NCI-H1694 treated with DMSO at 0.1 percent for 48 hours (cell line): ENCODE measurements at regions not wholly inside any gene's neighbourhood (a gene's known extent, or its start where the extent isn't known, plus 50 kb on each side); places are given as distances from the start of the nearest gene placed in this dataset.
"Not testable (repeated sequence)": the region's sequence is repeated elsewhere in the genome, so short reads cannot be mapped to it uniquely, and the experiment has no call there.

Experiments
- DNase-seq: peaks from one replicate; lab custom pipeline; 2025; lab: John Stamatoyannopoulos, UW

DNA sequence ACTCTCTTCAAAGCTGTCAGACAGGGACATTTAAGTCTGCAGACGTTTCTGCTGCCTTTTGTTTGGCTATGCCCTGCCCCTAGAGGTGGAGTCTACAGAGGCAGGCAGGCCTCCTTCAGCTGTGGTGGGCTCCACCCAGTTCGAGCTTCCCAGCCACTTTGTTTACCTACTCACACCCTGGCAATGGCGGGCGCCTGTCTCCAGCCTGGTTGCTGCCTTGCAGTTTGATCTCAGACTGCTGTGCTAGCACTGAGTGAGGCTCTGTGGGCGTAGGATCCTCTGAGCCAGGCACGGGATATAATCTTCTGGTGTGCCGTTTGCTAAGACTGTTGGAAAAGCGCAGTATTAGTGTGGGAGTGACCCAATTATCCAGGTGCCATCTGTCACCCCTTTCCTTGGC, 499.8 kb upstream of the IZUMO3 start:
- DNase-seq = not testable (repeated sequence)

DNA sequence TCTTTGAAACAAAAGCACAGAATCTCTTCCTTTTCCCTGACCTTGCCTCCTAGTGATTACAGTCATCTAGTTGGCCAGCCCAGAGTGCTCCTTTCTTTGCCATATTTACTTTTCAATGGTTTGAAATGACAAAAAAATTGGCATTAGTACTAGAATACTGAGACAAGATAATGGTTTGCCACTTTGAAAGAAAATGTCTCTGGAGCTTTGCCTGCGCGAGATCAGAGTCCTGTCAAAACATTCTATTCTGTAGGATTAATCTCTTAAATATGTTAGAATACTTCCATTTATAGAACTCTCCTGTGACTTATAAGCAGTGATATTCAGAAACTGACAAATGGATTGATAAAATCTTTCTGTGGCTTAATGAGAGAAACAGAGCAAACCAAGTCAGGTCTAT, 484.0 kb upstream of the IZUMO3 start:
- DNase-seq = no peak

DNA sequence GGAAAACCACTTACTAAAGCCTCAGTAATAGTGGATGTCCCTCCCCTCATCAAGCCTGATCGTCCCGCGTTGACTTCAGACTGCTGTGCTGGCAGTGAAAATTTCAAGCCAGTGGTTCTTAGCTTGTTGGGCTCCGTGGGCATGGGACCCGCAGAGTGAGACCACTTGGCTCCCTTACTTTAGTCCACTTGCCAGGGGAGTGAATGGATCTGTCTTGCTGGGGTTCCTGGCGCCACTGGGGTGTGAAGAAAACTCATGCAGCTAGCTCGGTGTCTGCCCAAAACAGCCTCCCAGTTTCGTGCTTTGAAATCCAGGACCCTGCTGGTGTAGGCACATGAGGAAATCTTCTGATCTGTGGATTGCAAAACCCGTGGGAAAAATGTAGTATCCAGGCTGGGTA, 480.0 kb upstream of the IZUMO3 start:
- DNase-seq = no peak

DNA sequence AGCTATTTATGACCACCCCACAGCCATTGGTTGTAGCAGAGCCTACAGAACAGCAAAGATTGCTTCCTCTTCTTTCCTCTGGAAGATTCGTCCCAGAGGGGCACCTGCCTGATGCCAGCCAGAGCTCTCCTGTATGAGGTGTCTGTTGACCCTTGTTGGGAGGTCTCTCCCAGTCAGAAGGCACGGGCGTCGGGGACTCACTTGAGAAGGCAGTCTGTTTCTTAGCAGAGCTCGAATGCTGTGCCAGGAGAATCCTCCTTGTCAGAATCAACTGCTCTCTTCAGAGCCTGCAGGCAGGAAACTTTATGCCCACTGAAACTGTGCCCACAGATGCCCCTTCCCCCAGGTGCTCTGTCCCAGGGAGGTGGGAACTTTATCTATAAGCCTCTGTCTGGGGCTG, 479.5 kb upstream of the IZUMO3 start:
- DNase-seq = no peak

DNA sequence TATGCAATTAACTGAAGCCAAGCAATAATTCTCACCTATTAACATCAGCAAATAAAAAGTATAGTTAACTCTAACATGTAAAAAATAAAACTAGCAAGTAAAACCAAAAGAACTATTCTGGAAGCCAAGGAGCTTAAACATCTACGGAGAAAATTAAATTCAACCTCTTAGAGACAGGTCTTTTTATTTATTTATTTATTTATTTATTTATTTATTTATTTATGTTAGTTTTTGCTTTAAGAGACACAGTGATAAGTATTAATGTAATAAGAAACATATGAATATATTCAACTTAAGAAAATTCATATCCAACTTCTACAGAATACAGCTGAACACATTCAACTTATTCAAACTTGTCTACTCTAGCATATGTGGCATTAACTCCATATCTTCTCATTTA, 472.1 kb upstream of the IZUMO3 start:
- no peak for DNase-seq

DNA sequence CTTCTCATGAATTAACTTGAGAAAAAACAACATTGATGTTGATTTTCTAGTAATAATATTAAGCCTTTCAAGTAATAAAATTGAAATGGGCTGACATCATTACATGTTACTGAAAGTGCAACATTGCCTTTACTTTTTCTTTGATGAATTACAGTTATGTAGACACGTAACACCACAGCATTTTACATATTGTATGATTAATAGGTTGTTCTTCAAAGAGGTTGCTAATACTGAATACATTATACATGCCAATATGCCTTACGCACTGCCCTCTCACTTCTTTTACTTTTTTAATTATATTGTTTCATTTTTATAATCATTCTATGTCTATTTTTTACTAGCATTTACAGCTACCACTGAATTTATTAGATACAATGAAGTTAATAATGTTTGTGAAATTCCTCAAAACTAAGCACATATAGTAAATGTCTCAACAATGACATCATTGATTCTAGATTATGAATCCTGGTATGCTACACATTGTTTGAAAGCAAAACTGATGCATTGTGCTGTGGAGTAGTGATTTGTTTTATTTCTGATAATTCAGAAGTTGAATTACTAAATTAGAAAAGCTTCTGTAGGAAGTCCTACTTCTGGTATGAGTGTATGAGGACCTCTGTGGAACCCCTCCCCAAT, 464.4 kb upstream of the IZUMO3 start:
- no peak for DNase-seq

DNA sequence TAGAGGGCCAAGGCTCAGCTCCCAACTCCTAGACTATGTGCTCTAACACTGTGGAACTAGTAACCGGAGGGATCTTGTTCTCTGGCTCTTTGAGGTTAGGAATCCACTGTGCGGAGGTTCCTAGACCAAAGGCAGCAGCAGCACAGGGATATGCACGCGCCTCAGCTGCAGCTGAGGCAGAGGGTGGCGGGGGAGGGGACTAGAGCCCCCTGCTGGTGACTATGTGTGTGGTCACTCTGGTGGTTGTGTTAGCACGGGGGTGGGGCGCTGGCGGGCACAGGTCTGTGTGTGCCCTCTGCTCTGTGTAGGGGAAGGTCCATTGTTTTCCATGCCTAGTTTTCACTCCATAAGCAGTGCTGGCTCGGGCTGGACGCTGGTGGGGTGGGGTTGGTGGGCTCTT, 458.0 kb upstream of the IZUMO3 start:
- DNase-seq = no peak

DNA sequence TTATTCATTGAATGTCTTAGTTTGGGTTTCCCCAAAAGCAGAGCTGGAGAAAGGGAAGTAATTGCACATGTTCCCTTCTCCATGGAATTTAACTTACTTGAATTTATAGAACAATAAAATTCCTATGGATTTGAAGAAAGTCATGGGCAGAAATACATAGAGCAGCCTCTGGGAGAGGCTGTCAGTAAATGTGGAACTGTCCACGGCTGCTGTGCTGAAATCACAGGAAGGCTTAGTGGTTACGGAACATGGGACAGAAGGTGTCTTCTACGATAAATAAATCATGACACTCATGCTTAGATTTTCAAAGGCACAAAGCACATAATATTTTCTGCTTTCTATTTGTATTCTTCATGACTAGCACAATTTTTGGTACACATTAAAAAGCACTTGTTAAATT, 440.6 kb upstream of the IZUMO3 start:
- no peak for DNase-seq

DNA sequence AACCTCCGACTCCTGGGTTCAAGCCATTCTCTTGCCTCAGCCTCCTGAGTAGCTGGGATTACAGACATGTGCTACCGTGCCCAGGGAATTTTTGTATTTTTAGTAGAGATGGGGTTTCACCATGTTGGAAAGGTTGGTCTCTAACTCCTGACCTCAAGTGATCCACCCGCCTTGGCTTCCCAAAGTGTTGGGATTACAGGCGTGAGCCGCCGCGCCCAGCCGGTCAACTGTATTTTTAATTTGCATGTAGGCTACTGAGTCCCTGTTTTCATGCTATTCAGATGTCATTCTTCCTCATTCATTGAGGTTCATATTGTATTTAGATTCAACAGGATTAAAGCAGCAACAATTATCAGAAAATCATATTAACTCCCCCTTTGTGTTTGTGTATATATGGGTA, 425.1 kb upstream of the IZUMO3 start:
- not testable (repeated sequence) for DNase-seq

DNA sequence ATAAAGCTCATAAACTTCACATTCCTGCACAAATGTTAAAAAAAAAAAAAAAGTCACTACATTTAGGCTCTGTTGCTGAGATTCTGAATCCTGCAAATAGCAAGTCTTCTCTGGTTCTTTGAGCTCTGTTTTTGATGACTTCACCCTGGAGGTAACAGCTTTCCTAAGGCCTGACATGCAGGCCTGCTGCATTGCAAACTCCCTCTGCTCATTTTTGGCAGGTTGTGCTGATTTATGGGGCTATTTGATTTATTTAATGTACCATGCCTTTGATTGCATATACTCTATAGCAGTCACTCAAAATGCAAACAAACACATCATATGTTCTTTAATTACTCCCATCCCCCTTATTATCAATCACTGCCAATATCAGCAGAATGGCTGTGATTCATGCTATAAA, 416.1 kb upstream of the IZUMO3 start:
- DNase-seq = peak; percentile 73

DNA sequence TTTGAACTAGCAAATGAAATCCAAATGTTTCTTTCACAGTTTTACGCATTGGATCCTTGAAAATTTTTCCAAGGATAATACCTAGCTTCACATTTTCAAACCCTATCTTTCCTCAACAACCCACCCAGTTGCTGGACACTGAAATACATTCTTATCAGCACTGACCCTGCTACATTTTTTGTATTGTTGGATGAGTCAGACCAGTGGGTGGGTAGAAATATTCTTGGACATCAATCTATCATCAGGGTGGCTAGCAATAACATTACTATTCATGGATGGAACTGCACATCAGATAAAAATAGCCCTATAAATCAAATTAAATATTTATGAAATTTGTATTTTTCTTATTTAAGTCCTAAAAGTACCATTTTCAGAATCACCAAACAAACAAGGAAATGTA, 407.4 kb upstream of the IZUMO3 start:
- DNase-seq = no peak

DNA sequence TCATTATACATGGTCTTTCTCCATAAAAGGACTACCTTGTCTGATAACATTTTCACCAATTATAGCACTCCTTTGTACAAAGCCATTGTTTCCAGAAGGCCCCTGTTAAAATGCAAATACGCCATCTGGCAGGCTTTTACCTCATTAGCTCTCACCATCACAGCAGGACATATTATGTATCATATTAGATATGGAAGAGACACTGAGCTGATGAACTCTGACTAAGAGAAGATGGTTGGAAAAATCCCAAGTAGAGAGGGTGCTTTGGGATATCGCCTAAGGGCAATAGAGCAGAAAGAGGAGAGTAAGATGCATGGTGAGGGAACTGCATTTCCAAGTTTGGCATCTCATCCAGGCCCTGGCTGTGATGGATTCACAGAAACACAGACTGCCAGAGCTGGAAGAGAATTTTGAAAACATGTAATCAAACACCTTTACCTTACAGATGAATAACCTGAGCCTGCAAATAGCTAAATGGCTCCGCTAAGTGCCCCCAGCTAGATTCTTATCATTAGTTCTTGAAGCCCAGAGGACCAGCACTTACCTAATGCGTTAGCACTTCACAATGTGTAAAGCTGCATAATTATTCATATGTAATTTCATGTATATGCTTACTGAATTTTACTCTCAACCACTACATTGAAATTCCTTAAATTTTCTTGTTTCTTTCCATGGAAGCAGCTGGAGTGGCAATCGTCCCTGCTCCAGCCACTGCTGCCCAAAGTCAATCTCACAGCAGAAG, 393.6 kb upstream of the IZUMO3 start:
- peak; percentile 85 for DNase-seq

DNA sequence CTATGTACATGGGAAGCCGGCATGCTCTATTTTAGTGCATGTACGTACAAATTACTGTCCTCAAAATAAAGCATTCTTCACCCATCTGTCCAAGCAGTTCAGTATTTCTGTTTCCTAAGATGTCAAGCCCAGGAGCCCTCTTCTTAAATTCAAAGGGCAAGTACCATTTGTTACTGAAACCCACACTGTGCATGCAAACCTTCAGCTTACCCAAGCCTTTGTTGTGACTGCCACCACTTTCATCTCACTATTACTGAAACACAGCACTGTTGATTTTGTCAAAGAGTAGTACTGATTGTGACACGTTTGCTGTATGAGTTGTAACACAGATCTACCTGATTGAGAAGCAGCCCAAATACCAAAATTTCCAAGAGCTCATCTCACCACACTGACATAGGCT, 390.4 kb upstream of the IZUMO3 start:
- no peak for DNase-seq

DNA sequence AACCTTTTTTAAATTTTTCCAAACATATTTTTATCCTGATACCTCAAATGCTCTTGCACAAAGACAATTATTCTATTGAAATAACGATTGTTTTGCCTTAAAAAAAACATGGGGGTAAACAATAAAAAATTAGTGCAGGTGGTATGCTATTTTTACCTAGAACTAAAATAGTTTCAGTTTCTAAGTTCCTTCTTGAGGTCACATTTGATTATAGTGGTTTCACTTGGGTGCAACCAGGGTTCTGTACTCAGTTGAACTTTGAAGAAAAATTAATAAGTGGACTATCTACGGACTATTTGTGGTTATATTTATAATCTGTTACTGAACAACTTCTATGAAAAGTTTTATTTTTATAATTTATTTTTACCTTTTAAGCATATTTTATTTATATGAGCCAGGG, 387.1 kb upstream of the IZUMO3 start:
- DNase-seq = no peak

DNA sequence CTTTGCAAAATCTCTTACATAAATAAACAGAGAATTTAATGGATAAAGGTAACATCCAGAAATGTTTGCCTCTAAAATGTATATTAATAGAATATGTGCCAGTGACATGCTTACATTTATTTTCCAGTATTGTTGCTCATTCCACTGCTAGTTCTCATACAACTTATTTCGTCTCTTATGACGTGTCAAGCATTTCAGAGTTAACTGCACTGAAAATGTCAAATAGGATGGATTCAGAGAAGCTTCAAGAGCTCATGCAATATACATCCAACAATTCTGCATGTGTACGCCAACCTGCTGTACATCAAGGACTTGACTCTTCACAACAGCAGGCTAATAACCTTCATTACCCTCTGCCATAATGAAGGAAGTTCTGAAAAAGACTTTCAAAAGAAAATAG, 386.2 kb upstream of the IZUMO3 start:
- DNase-seq = no peak

DNA sequence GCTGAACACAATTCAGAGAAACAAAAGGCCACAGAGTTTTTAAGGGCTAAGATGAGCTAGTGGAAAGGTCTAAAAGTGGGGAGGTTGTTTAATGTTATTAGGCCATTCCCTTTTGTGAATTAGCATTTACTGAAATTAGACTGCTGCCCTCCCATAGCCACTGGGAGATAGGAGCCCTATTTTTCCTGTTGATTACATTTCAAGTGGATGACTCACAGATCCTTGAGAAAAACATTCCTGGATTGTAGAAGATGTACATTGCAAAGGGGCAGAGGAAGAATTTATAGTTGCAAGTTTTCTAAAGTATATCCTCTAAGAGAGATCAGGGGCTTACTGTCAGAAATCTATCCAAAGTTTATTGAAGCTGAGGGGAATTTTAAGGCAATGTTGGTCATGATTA, 367.1 kb upstream of the IZUMO3 start:
- no peak for DNase-seq

DNA sequence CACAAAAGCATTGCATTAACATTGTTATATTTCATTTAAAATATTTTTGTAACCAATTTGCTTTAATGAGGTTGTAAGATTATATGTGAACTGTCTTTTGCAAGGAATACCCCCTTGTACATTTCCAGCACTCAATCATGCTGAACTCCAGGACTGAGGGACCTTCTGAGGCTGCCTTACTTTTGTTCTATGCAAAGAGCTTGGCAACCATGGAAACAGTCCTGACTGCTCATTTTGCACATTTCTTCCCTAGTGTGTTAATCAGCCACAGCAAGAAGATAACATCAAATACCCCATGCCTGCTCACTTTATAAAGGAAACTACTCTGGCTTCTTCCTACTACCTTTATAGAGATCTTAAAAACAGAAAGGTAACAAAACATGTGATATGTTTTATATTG, 355.6 kb upstream of the IZUMO3 start:
- DNase-seq = no peak

DNA sequence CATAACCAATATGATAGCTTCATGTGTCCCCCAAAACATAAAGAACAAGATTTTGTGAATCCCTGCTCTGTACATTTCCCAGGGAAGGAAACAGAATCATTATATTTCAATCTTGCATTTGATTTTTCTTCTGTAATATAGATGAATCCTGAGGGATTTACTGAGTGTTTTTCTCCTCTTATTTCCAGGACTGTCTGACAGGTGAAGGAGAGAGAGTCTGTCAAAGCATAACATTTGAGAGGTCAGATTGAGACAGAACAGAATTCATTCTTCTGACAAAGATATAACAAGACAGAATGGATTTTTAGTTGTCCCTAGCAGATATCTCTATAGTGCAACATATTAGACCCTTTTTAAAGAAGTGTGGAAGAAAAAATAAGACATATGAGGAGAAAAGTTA, 354.5 kb upstream of the IZUMO3 start:
- no peak for DNase-seq

DNA sequence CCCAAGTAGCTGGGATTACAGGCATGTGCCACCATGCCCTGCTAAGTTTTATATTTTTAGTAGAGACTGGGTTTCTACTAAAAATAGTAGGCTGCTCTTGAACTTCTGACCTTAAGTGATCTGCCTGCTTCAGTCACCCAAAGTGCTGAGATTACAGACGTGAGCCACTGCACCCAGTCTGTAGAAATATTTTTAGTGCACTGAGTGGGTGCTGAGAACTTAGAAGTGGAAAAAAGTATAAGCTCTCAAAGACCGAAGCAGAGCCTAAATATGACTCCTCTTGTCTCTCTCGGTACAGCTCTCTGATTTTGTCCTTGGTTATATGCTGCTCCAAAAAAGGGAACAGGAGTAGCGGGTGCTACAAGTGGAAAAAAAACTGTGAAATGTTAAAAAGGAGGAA, 353.8 kb upstream of the IZUMO3 start:
- no peak for DNase-seq

DNA sequence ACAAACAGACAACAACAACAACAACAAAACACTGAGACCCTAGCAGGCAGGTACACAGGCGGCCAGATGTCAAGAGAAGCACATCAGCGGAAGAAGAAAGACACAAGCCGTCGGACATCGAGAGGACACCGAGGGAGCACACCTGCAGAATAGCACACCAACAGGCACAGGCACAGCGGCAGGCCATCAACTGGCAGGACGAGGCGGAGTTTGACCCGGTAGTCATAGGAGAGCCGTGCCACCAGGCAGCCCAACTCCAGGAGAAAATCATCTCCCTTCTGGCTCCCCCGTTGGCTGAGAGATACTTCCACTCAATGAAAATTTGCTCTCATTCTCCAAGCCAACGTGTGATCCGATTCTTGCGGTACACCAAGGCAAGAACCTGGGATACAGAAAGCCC, 352.1 kb upstream of the IZUMO3 start:
- no peak for DNase-seq

DNA sequence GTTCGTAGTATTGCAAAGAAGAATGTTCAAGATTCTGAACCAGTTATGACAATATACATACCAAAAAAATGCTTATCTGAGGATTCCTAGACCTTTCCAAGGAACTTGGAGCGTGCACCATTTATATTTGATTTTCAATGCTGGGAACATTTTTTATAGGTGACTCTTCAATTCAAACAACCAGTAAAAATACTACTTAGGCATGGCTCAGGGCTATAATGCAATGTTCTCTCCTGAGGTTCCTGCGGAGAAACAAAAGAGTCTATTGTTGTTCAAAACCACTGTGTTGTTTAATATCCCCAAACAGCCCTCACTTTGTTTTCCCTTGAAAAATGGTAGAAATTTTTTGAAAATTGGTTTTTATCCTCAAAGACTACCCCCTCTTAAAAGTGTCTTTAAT, 335.7 kb upstream of the IZUMO3 start:
- DNase-seq = no peak

DNA sequence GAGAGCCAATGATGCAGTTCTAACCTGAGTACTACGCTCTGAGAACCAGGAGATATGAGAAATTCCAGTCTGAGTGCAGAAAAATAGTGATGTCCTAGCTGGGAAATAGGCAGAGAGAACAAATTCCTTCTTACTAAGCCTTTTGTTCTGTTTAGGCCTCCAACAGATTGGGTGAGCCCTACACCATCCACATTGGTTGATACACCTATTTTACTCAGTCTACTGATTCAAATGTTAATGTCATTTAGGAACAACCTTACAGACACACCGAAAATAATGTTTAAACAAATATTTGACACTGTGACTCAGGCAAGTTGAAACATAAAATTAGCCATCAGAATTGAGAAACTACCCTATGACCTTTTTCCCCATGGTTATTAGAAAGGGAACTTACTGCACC, 333.9 kb upstream of the IZUMO3 start:
- DNase-seq = no peak

DNA sequence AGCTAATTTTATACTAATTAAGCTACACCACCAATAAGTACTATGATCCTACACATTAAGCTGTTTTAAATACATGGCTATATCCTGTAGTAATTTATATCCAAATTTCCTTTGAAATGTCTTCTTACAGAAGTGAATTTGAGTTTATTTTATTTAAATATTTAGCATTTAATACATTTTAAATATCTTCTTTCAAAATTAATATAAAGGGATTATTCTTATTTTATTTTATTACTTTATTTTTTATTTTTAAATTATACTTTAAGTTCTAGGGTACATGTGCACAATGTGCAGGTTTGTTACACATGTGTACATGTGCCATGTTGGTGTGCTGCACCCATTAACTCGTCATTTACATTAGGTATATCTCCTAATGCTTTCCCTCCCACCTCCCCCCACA, 310.9 kb upstream of the IZUMO3 start:
- DNase-seq = not testable (repeated sequence)

DNA sequence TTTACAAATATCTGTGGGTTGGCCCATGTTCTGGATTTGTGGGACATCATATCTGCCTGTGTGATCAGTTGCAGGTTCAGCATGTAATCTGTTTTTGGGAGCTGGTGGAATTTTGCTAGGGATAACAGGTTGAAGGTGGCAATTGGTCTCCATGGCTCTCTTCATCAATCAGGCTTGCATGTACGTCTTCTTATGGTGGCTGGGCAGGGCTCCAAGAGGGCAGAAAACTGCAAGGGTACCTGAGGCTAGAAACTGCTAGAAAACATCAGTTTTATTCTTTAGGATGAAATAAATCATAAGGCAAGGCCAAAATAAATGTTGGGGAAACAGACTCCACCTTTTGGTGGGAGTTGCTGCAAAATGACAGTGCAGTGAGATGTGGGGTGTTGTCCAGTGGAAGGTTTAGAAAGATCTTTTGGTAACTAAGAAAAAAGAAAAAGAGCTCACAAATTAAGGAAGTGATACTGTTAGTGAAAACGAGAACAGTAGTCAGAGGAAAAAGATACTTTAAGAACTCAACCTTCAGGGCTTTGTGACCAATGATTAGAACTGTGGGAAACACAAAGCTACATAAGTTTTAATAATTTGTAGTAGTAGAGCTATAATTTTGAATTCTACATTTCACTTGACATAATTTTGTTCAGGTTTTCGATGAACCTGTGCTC, 300.7 kb upstream of the IZUMO3 start:
- DNase-seq = no peak
